ENCODE measurements at regions not wholly inside any gene's neighbourhood (a gene's known extent, or its start where the extent isn't known, plus 50 kb on each side); places are given as distances from the start of the nearest gene placed in this dataset.
"Not testable (repeated sequence)": the region's sequence is repeated elsewhere in the genome, so short reads cannot be mapped to it uniquely, and the experiment has no call there.

GRCh38 chr15:69552057-69552815 is 99.6 kb downstream of the RPLP1 start:
- DNase-seq (ENCODE audit: low read depth in 2 of 2, low spot score in 1 of 2): no peak

GRCh38 chr15:69553686-69554085 is 101.1 kb downstream of the RPLP1 start:
- DNase-seq (ENCODE audit: low read depth in 2 of 2, low spot score in 1 of 2): no peak

DNA sequence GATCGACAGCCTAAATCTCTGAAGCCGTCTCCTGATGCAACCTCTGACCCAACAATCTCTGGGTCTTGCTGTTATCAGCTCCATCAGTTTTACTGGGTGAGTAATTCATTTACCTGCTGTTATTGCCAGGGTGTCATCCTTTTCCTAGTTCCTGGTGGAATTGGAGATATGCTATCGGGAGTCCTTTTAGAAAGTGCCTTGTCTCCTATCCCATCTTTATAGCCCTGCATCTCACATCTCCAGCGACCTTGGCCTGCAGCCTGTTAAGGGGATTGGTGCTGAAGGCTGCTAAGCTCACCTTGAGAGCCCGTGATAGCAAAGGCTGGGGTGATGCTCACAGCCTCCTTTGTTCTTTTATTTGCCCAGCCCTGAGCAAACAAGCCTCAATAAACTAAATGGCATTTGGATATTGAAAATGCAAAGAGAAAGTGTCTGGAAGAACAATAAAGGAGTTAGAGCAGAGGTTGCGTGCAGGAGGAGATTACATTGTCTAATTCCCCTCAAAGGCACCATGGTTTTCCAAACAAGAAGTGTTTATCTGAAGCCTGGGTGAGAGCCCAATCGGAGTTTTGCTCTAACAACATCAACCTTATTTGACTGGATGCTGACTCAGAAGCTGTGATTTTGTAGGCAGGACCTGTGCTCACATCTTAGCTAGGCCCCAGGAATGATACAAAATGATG is 101.8 kb downstream of the RPLP1 start:
- no peak for DNase-seq (ENCODE audit: low read depth in 2 of 2, low spot score in 1 of 2)

- no peak for DNase-seq (ENCODE audit: low read depth in 2 of 2, low spot score in 1 of 2)
Measured at GRCh38 chr15:69555080-69555479, 102.5 kb downstream of the RPLP1 start.

GRCh38 chr15:69556344-69556743 is 103.7 kb downstream of the RPLP1 start:
- no peak for DNase-seq (ENCODE audit: low read depth in 2 of 2, low spot score in 1 of 2)

GRCh38 chr15:69557020-69557706 is 104.5 kb downstream of the RPLP1 start:
- no peak for DNase-seq (ENCODE audit: low read depth in 2 of 2, low spot score in 1 of 2)

GRCh38 chr15:69557707-69558409 is 105.2 kb downstream of the RPLP1 start:
- DNase-seq (ENCODE audit: low read depth in 2 of 2, low spot score in 1 of 2): no peak

GRCh38 chr15:69559440-69560190 is 107.0 kb downstream of the RPLP1 start:
- DNase-seq (ENCODE audit: low read depth in 2 of 2, low spot score in 1 of 2): no peak

DNA sequence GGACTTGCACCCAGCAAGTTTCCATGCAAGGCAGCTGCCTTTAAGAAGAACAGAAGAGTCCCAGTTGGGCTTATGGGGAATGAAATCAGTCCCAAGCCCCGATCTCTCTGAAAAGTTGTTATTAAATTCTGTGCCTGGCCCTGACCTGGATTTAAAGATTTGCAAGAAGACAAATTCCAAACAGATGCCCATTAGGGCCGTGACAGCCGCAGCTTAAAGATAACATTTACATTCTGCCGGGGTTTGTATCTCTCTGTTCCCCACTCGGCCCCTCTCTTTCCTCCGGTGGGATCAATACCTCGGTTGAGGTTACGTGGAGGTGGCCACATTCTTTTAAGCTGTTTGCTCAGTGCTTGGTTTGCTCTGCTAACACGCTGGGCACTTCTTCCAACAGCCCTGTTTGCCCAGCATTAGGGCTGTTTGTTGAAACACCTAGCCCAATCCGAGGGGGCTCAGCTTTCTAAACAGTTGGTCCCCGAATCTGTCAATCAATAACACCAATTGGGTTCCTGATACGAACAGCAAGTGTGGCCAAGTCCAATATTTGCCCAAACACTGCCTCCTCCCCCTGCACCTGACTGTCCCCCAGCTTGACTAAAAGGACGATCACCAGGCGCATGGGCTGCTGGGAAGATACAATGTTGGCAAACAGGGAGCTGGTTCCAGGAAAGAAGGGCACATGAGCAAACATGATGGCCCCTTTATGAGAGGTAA is 108.6 kb downstream of the RPLP1 start:
- DNase-seq (ENCODE audit: low read depth in 2 of 2, low spot score in 1 of 2): no peak

DNA sequence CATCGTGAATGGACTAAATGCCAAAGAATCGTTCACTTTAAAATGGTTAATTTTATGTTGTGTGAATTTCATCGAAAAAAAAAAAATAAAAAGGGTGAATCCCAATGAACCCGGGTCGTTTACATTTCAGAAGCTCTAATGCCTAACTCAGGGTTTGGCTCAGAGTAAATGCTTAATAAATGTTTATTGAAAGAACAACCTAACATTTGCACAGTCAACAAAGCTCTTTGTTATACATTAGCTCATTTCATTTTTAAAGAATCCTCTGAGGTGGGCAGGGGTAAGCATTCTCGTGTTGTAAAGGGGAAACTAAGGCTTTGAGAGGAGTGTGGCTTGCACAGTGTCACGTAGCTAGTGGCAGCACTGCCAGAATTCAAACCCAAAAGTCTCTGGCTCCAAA is 109.5 kb downstream of the RPLP1 start:
- DNase-seq (ENCODE audit: low read depth in 2 of 2, low spot score in 1 of 2): no peak

- DNase-seq (ENCODE audit: low read depth in 2 of 2, low spot score in 1 of 2): no peak
Measured at GRCh38 chr15:69562564-69562963, 109.9 kb downstream of the RPLP1 start.

- no peak for DNase-seq (ENCODE audit: low read depth in 2 of 2, low spot score in 1 of 2)
Measured at GRCh38 chr15:69565066-69565655, 112.5 kb downstream of the RPLP1 start.

- DNase-seq (ENCODE audit: low read depth in 2 of 2, low spot score in 1 of 2): not testable (repeated sequence)
Measured at GRCh38 chr15:69567238-69567760, 114.7 kb downstream of the RPLP1 start.

GRCh38 chr15:69568173-69569009 is 115.8 kb downstream of the RPLP1 start:
- no peak for DNase-seq (ENCODE audit: low read depth in 2 of 2, low spot score in 1 of 2)

- DNase-seq (ENCODE audit: low read depth in 2 of 2, low spot score in 1 of 2): no peak
Measured at GRCh38 chr15:69570454-69570853, 117.8 kb downstream of the RPLP1 start.

GRCh38 chr15:69570997-69571396 is 118.4 kb downstream of the RPLP1 start:
- no peak for DNase-seq (ENCODE audit: low read depth in 2 of 2, low spot score in 1 of 2)

GRCh38 chr15:69573278-69573677 is 120.7 kb downstream of the RPLP1 start:
- DNase-seq (ENCODE audit: low read depth in 2 of 2, low spot score in 1 of 2): not testable (repeated sequence)

DNA sequence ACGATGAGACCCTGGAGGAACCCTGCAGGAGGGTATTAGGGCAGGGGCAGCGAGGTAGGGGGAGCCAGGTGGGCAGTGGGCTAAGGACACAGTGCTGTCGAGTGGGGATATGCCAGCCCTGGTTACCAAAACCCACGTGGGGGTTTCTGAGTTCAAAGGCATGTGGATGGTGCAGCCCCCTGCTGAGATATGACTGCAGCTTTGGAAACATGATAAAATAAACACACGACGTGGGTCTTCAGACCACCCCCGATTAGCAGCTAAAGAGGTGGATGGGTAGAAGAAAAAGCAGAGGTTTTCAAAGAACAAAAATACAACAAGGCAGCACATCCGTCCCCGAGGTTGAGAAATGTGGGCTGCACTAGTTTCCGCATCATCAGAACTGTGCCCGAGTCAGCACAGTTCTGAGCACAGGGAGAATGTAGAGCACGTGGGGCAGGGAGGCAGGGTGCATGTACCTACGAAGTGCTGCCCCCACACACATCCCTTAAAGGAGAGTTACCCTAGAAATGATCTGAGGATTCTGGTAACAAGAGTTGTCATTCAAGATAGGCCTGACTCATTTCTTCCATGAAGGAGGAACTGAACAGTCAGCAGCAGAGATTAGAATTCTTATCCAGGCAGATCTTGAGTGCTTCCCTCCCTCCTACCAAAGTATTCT is 121.3 kb downstream of the RPLP1 start:
- peak in 1 of 2 donors; percentile 21 for DNase-seq (ENCODE audit: low read depth in 2 of 2, low spot score in 1 of 2)

Data from stimulated activated CD8-positive, alpha-beta memory T cell treated with anti-CD3 and anti-CD28 coated beads, Interleukin-4, amount 100 ng/mL, for 4 hours (primary cell).